Spleen (tissue), 11 donors: ENCODE measurements at regions not wholly inside any gene's neighbourhood (a gene's known extent, or its start where the extent isn't known, plus 50 kb on each side); places are given as distances from the start of the nearest gene placed in this dataset.

ENCODE experiments used
- DNase-seq: peaks from one replicate; pipeline ENCODE4 v3.0.0-alpha.2; 2020
- H3K27ac ChIP-seq, 8 donors: fragments of 200-600 bp; sonication (generic) in 7 of 8; 1 replicate in 4 of 8; 2 replicates in 4 of 8; pipeline versions ENCODE4 v1.5.0 to v1.8.0; 2016 to 2021; ENCODE audit warnings: inconsistent platforms in 4 of 8, mild to moderate bottlenecking in 4 of 8, moderate library complexity in 1 of 8
- H3K27me3 ChIP-seq, 7 donors: fragments of 200-600 bp; sonication (generic) in 6 of 7; replicated peaks in 1 of 7; 1 replicate in 4 of 7; 2 replicates in 3 of 7; pipeline versions ENCODE4 v1.5.0 to v1.8.0; 2016 to 2021; ENCODE audit warnings: inconsistent platforms in 3 of 7, mild to moderate bottlenecking in 1 of 7
- H3K36me3 ChIP-seq, 6 donors: fragments of 200-600 bp; sonication (generic) in 5 of 6; 1 replicate in 4 of 6; 2 replicates in 2 of 6; pipeline versions ENCODE4 v1.5.0 to v1.8.0; 2016 to 2021; ENCODE audit warnings: inconsistent platforms in 2 of 6
- H3K4me1 ChIP-seq, 6 donors: fragments of 200-600 bp; sonication (generic) in 5 of 6; 1 replicate in 3 of 6; 2 replicates in 3 of 6; pipeline versions ENCODE4 v1.5.0 to v1.8.0; 2016 to 2021; ENCODE audit warnings: inconsistent platforms in 3 of 6
- H3K4me3 ChIP-seq, 8 donors: fragments of 200-600 bp; sonication (generic) in 7 of 8; 1 replicate in 4 of 8; 2 replicates in 4 of 8; pipeline versions ENCODE4 v1.5.0 to v1.8.0; 2016 to 2021; ENCODE audit warnings: inconsistent platforms in 4 of 8, mild to moderate bottlenecking in 4 of 8, moderate library complexity in 2 of 8
- H3K9me3 ChIP-seq, 8 donors: fragments of 200-600 bp; sonication (generic) in 7 of 8; 1 replicate in 4 of 8; 2 replicates in 4 of 8; pipeline versions ENCODE4 v1.5.0 to v1.8.0; 2016 to 2021; ENCODE audit warnings: inconsistent platforms in 4 of 8
- POLR2A ChIP-seq, 3 donors: fragments of 450-650 bp; IDR thresholded peaks; one replicate each; pipeline ENCODE4 v1.5.1; 2017; ENCODE audit warnings: antibody characterized with exemption in 3 of 3, mild to moderate bottlenecking in 1 of 3
- POLR2AphosphoS5 ChIP-seq, 3 donors: sonication (generic); formaldehyde crosslinking; IDR thresholded peaks; one replicate each; pipeline ENCODE4 v1.5.1; 2017; ENCODE audit warnings: antibody characterized with exemption in 3 of 3
- WGBS, 5 donors: extraction: QIAGEN DNeasy Blood & Tissue Kit in 3 of 5; methylation state at CpG; one replicate each; pipeline versions ENCODE4 v1.1.5 to v1.1.7; 2013 to 2018; 5-methylcytosine and 5-hydroxymethylcytosine counted together
- intact Hi-C: fragments of 100-400 bp; cut with DNase I; formaldehyde crosslinking; loops from one replicate; pipeline ENCODE4 v1.15.0; 2023; ENCODE audit warnings: low total_unique reads
- TF ChIP-seq, protein P1 (sequence below), 11 experiments: fragments of 200-600 bp in 7 of 11; fragments of 450-650 bp in 4 of 11; sonication (generic) in 4 of 11; IDR thresholded peaks in 8 of 11; conservative IDR thresholded peaks in 3 of 11; 1 replicate in 7 of 11; 2 replicates in 4 of 11; pipeline versions ENCODE4 v1.4.0 to v1.8.0; 2016 to 2021; ENCODE audit warnings: antibody characterized with exemption in 11 of 11, inconsistent platforms in 4 of 11, mild to moderate bottlenecking in 1 of 11
- donor health status: healthy with polysubstance abuse.
- donor health status: DM: no; HTN: no; CAD: no; lungs with moderate emphysema.
- donor health status: DM: no; HTN: no; CAD: no.
- donor health status: Bipolar disorder and iron deficiency.
- donor health status: healthy.
- donor health status: DM: no; HTN: no; CAD: no.
- donor health status: DM: yes; HTN: yes; CAD: no.

DNA sequence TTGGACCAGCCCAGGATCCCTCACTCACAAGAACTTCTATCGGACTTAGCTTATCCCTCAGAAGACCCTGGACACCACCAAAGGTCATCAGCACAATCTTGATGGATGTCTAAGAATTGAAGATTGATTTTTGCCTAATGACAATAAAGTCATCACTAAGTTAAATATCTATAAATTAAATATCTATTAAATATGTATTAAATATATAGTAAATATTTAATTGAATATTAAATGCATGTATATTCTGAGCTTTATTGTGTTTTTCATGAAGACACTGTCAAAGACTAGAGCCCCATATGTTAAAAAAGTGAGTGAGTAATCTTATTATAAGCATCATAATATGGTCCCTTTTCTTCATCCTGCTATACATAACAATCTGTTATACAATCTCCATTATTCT is 751.1 kb downstream of the KCNJ2 start:
- H3K9me3 ChIP-seq: peaks cover 2 to 54% (median 42%) of the 10 kb centered on the region in 8 donors

DNA sequence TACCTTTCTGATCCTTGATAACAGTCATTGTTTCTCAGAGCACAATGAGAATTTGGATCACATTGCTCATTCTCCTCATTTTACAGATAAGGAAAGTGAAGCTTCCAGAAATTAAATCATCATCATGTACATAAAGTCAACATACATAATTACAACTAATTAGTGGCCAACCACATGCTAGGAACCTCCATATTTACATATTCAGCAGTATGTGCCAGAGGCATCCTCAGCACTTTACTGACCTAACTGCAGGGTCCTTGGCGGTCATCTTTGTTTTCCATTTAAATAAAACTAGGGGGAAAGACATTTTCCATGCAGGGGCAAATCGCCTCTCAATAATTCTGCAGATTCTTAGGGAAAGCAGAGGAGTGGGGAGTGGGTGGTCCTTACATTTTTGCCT is 752.9 kb downstream of the KCNJ2 start:
- intact Hi-C loops: no loop called here
- WGBS, 5 donors: 85 to 91% (median 90%) methylated on average over 2 of the region's 2 CpGs
- Histone ChIP-seq H3K36me3 (no peaks in the 10 kb centered on the region), H3K27ac (no peak overlapping the region), H3K27me3 (no peaks in the 10 kb centered on the region), H3K9me3 (peaks cover 0 to 39% (median 28%) of the 10 kb centered on the region in 8 donors), H3K4me3 (no peak overlapping the region), H3K4me1 (no peaks in the 10 kb centered on the region)
- DNase-seq: no peak
- TF ChIP-seq, protein P1, sequence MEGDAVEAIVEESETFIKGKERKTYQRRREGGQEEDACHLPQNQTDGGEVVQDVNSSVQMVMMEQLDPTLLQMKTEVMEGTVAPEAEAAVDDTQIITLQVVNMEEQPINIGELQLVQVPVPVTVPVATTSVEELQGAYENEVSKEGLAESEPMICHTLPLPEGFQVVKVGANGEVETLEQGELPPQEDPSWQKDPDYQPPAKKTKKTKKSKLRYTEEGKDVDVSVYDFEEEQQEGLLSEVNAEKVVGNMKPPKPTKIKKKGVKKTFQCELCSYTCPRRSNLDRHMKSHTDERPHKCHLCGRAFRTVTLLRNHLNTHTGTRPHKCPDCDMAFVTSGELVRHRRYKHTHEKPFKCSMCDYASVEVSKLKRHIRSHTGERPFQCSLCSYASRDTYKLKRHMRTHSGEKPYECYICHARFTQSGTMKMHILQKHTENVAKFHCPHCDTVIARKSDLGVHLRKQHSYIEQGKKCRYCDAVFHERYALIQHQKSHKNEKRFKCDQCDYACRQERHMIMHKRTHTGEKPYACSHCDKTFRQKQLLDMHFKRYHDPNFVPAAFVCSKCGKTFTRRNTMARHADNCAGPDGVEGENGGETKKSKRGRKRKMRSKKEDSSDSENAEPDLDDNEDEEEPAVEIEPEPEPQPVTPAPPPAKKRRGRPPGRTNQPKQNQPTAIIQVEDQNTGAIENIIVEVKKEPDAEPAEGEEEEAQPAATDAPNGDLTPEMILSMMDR (IDR thresholded peaks at IDR 0.05 in 8 of 11, conservative IDR thresholded peaks at IDR 0.05 in 3 of 11): no peak
- TF ChIP-seq POLR2AphosphoS5 (IDR thresholded peaks at IDR 0.05): no peak
- TF ChIP-seq POLR2A (IDR thresholded peaks at IDR 0.05): no peak

More for the DNA sequence above, 751.1 kb downstream of the KCNJ2 start:
- no peak for DNase-seq
- no peaks in the 10 kb centered on the region for H3K27me3 ChIP-seq
- 85 to 94% (median 91%) methylated on average over 1 of the region's 1 CpG for WGBS, 5 donors
- H3K27ac ChIP-seq: no peak overlapping the region
- intact Hi-C loops: no loop called here
- H3K4me1 ChIP-seq: no peaks in the 10 kb centered on the region
- TF ChIP-seq POLR2A (IDR thresholded peaks at IDR 0.05) (no peak), POLR2AphosphoS5 (IDR thresholded peaks at IDR 0.05) (no peak)
- TF ChIP-seq, protein P1 (IDR thresholded peaks at IDR 0.05 in 8 of 11, conservative IDR thresholded peaks at IDR 0.05 in 3 of 11): no peak
- no peaks in the 10 kb centered on the region for H3K36me3 ChIP-seq
- no peak overlapping the region for H3K4me3 ChIP-seq

DNA sequence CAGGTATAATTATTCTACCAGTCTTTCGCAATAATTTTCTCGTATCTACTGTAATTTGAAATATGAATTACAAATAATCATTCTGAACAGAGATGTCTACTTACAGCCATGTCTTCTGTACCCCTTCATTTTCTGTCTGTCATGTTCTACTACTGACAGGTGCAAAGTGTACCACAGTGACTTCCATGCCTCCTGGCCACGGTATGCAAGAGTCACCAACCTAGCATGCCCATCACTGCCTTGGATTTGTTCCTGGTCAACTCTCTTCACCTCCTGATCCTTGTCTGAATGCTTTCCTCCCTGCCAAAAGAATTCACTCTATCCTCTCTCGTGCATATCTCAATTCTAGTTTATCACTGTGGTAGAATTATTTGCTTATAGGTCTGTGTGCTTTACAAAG is 755.4 kb downstream of the KCNJ2 start:
- Histone ChIP-seq H3K4me1 (no peaks in the 10 kb centered on the region), H3K4me3 (no peak overlapping the region), H3K27me3 (no peaks in the 10 kb centered on the region), H3K36me3 (no peaks in the 10 kb centered on the region), H3K27ac (no peak overlapping the region), H3K9me3 (peaks cover 0 to 14% (median 6%) of the 10 kb centered on the region in 8 donors)
- DNase-seq: no peak
- TF ChIP-seq POLR2A (IDR thresholded peaks at IDR 0.05): no peak
- no peak for TF ChIP-seq POLR2AphosphoS5 (IDR thresholded peaks at IDR 0.05)
- TF ChIP-seq, protein P1 (IDR thresholded peaks at IDR 0.05 in 8 of 11, conservative IDR thresholded peaks at IDR 0.05 in 3 of 11): no peak
- whole genome bisulfite sequencing, 5 donors: 67 to 90% (median 84%) methylated on average over 4 of the region's 4 CpGs
- intact Hi-C loops: no loop called here

DNA sequence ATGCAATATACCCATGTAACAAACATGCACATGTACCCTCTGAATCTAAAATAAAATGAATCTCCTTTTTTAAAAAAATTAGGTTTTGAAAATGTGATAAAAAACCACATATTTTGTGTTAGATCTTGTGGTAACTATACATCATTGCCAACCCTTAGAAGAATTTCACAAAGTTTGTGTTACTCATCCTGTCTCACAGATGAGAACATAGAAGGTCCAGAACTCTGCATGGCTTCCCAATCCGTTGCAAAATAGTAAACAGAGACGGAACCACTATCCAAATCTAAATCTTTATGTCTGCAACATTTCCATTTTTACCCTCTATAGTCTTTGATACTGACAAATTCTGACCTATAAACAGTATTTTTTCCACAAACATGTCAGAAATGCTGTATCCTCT is 759.9 kb downstream of the KCNJ2 start:
- TF ChIP-seq, protein P1 (IDR thresholded peaks at IDR 0.05 in 8 of 11, conservative IDR thresholded peaks at IDR 0.05 in 3 of 11): no peak
- no peaks in the 10 kb centered on the region for H3K36me3 ChIP-seq
- no peak overlapping the region for H3K27ac ChIP-seq
- no peaks in the 10 kb centered on the region for H3K4me1 ChIP-seq
- intact Hi-C loops: no loop called here
- DNase-seq: no peak
- WGBS, 5 donors: 77 to 91% (median 82%) methylated on average over 2 of the region's 2 CpGs
- no peak overlapping the region for H3K4me3 ChIP-seq
- peaks cover 0 to 9% (median 0%) of the 10 kb centered on the region in 8 donors for H3K9me3 ChIP-seq
- H3K27me3 ChIP-seq: no peaks in the 10 kb centered on the region
